Activated T-helper 1 cell treated with anti-CD3 and anti-CD28 coated beads, Interleukin-12 subunit alpha, Interleukin-12 subunit beta, Interleukin-2, Interleukin-4 antibody, amounts not matched to agents 30 ng/mL and 10 ng/mL and 1 ng/mL, durations not matched to agents 14 hours and 24 hours and 36 hours (primary cell): ENCODE measurements at regions not wholly inside any gene's neighbourhood (a gene's known extent, or its start where the extent isn't known, plus 50 kb on each side); places are given as distances from the start of the nearest gene placed in this dataset.

ENCODE experiments used
- DNase-seq: peaks from one replicate; pipeline ENCODE4 v3.0.0; 2021; ENCODE audit warnings: low spot score
- H3K27ac Mint-ChIP-seq: one replicate; pipeline ENCODE4 v1.8.0; 2021; ENCODE audit warnings: mild to moderate bottlenecking, mixed read lengths
- H3K27me3 Mint-ChIP-seq: one replicate; pipeline ENCODE4 v1.8.0; 2022; ENCODE audit warnings: mild to moderate bottlenecking, moderate library complexity, mixed read lengths; ENCODE audit not compliant: insufficient read depth
- H3K36me3 Mint-ChIP-seq: one replicate; pipeline ENCODE4 v1.8.0; 2021; ENCODE audit warnings: low read depth, mixed read lengths
- H3K4me1 Mint-ChIP-seq: one replicate; pipeline ENCODE4 v1.8.0; 2021; ENCODE audit warnings: low read depth, mixed read lengths
- H3K4me3 Mint-ChIP-seq: one replicate; pipeline ENCODE4 v1.8.0; 2021; ENCODE audit warnings: mild to moderate bottlenecking, moderate library complexity, mixed read lengths
- H3K9me3 Mint-ChIP-seq: one replicate; pipeline ENCODE4 v1.8.0; 2021; ENCODE audit warnings: mixed read lengths
- intact Hi-C: fragments of 100-400 bp; cut with micrococcal nuclease; formaldehyde crosslinking; loops from one replicate; pipeline ENCODE4 v1.15.1; 2024

DNA sequence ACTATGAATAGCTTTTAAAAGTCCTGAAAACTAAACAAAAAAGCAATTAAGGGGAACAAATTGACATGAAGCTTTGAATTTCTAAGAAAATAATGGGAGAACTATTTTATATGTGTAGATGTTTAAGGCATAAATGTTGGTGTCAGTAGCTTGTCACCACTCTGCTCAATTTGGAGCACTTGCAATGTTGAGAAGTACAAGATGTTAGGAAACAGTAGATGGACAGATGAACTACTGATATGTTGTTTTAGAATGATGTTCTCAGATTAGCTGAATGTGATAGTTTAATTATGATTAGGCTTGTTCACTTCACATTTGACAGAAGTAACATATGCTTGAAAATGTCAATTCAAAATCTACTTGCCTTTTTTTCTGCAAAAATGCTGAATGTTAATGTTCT lies 525.7 kb upstream of the IGFBP7 start:
- intact Hi-C loops, result no loop called here
- H3K36me3 Mint-ChIP-seq, result no peaks in the 10 kb centered on the region
- no peaks in the 10 kb centered on the region for H3K9me3 Mint-ChIP-seq
- no peak overlapping the region for H3K4me3 Mint-ChIP-seq
- no peak for DNase-seq
- H3K4me1 Mint-ChIP-seq, result no peaks in the 10 kb centered on the region
- H3K27ac Mint-ChIP-seq, result no peak overlapping the region
- no peaks in the 10 kb centered on the region for H3K27me3 Mint-ChIP-seq

DNA sequence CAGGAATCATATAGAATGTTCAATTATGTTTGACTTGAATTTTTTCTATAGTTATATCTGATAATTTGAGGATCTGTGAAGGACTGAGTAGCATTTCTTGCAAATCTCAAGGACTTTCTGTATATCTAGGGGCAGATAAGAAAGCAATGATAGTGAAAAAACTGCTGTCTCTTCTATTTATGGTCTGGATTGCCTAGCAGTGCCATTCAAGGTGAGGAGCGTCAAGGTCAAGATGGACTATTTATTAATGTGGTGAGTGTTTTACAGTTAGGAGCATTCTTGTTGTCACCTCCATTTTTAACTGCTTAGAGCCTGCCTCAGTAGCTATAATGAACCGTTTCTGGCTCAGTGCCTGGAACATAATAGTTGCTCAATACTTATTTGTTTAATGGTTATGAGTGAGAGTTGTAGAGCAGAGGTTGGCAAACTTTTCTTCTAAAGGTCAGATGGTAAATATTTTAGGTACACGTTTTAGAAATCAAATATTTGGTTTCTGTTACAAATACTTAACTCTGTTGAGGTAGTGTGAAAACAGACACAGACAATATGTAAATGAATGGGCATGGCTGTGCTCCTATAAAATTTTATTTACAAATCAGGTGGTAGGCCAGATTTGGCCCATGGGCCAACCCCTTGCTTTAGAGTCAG lies 523.2 kb upstream of the IGFBP7 start:
- H3K9me3 Mint-ChIP-seq, result no peaks in the 10 kb centered on the region
- DNase-seq, result no peak
- no peaks in the 10 kb centered on the region for H3K36me3 Mint-ChIP-seq
- no peak overlapping the region for H3K4me3 Mint-ChIP-seq
- intact Hi-C loops, result no loop called here
- no peaks in the 10 kb centered on the region for H3K27me3 Mint-ChIP-seq
- no peak overlapping the region for H3K27ac Mint-ChIP-seq
- H3K4me1 Mint-ChIP-seq, result no peaks in the 10 kb centered on the region

DNA sequence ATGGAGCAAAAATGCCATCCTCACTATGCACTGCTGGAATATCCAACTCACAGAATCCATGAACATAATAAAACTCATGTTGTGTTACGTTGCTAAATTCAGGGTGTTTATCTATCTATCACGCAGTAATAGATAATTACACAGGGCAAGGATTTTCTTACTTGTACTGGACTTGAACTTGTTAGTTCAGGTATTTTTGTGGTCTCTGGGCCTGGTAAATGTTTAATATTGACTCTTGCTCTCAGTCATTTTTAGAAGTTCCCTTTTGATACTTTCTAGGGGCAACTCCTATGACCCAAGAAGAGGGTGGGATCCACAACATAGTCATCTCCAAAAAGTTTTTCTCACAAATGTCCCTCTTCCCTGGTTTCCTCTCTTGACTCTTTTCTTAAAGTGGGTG lies 522.4 kb upstream of the IGFBP7 start:
- Mint-ChIP-seq H3K27ac (no peak overlapping the region), H3K4me1 (no peaks in the 10 kb centered on the region), H3K4me3 (no peak overlapping the region), H3K9me3 (no peaks in the 10 kb centered on the region), H3K36me3 (no peaks in the 10 kb centered on the region), H3K27me3 (no peaks in the 10 kb centered on the region)
- DNase-seq, result no peak
- intact Hi-C loops, result no loop called here

DNA sequence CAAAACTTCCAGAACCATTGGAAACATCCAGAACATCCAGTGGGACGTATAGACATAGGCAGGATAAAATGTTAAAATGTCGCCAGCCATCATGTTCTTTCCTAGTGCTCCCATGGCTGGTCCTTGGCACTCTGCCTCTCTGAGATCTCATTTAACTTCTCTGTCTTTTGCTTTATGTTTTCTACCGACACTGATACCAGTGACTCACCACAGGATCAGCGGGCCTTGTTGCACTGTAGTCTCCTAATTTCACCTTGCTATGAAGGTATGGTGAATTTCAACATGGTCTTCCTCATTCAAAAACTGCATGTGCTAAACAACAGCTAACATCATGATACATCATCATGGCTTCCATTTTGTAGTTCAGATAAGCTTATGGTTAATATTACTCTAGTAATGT lies 521.0 kb upstream of the IGFBP7 start:
- DNase-seq, result no peak
- no peak overlapping the region for H3K27ac Mint-ChIP-seq
- H3K4me1 Mint-ChIP-seq, result no peaks in the 10 kb centered on the region
- no peaks in the 10 kb centered on the region for H3K36me3 Mint-ChIP-seq
- no peak overlapping the region for H3K4me3 Mint-ChIP-seq
- H3K9me3 Mint-ChIP-seq, result no peaks in the 10 kb centered on the region
- H3K27me3 Mint-ChIP-seq, result no peaks in the 10 kb centered on the region
- intact Hi-C loops, result no loop called here

DNA sequence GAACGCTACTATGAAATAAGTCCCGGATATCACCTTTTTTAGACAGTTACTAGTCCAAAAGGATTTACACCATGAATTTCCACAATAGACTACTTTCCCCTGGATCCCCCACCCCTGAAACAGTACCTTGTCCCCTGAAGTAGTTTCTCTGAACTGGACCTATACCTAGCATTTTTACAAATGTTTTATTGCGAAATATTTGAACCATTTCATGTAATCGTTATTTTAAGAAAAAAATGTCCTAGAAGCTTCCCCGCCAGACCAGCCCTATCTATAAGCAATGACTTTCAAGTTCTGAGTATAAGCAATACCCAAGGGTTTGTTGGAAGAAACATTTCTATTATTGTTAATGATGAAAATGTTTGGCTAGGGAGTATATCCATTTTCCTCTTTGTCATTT lies 517.8 kb upstream of the IGFBP7 start:
- H3K4me1 Mint-ChIP-seq, result no peaks in the 10 kb centered on the region
- H3K4me3 Mint-ChIP-seq, result no peak overlapping the region
- peaks cover 15% of the 10 kb centered on the region for H3K9me3 Mint-ChIP-seq
- intact Hi-C loops, result no loop called here
- H3K27ac Mint-ChIP-seq, result no peak overlapping the region
- no peaks in the 10 kb centered on the region for H3K27me3 Mint-ChIP-seq
- no peaks in the 10 kb centered on the region for H3K36me3 Mint-ChIP-seq
- no peak for DNase-seq

DNA sequence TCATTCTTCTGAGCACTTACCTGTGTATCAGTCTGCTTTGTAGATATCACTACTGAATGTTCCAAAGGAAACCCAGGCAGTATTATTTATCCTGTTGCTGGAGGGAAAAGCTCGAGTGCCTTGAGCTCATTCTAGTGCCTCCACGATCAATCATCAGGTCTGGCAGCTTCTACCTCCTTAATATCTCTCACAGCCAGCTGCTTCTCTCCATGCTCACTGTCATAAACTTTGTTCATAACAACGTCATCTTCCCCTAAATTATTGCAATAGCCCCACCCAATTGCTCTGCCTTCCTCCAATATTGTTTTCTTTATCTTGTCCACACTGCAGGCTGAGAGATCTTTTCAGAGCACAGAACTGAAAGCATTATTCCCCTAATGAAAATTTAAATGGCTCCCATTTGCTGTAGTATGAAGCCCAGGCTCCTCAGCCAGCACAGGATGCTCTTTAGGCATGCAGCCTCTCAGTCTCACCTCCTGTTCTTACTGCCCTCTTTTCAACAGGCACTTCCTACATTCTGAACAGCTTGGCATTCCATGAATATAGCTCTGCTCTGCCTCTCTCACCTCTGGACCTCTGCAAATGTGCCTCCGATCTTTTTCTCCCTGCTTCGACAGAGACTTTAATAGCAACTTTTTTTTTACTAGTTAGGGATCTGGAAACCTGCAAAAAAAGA lies 504.2 kb upstream of the IGFBP7 start:
- DNase-seq, result no peak
- H3K9me3 Mint-ChIP-seq, result no peaks in the 10 kb centered on the region
- H3K4me1 Mint-ChIP-seq, result no peaks in the 10 kb centered on the region
- no peak overlapping the region for H3K4me3 Mint-ChIP-seq
- H3K36me3 Mint-ChIP-seq, result no peaks in the 10 kb centered on the region
- no peak overlapping the region for H3K27ac Mint-ChIP-seq
- intact Hi-C loops, result no loop called here
- no peaks in the 10 kb centered on the region for H3K27me3 Mint-ChIP-seq

DNA sequence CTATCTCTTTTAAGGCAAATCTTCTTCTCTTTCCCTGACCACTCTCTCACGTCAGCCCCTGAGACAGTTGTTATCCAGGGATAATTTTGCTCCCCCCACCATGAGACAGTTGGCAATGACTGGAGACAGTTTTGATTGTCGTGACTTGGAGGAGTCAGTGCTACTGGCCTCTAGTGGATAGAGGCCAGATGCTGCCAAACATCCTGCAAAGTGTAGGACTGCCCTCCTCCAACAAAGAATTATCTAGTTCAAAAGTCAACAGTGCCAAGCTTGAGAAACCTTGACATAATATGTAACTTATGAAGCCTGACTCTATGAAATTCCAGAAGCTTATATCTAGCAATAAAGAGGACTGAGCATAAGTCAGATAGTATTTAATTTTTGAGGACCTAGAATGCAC lies 502.1 kb upstream of the IGFBP7 start:
- Mint-ChIP-seq H3K4me1 (no peaks in the 10 kb centered on the region), H3K27me3 (no peaks in the 10 kb centered on the region), H3K4me3 (no peak overlapping the region), H3K9me3 (no peaks in the 10 kb centered on the region), H3K27ac (no peak overlapping the region), H3K36me3 (no peaks in the 10 kb centered on the region)
- DNase-seq, result no peak
- intact Hi-C loops, result no loop called here

DNA sequence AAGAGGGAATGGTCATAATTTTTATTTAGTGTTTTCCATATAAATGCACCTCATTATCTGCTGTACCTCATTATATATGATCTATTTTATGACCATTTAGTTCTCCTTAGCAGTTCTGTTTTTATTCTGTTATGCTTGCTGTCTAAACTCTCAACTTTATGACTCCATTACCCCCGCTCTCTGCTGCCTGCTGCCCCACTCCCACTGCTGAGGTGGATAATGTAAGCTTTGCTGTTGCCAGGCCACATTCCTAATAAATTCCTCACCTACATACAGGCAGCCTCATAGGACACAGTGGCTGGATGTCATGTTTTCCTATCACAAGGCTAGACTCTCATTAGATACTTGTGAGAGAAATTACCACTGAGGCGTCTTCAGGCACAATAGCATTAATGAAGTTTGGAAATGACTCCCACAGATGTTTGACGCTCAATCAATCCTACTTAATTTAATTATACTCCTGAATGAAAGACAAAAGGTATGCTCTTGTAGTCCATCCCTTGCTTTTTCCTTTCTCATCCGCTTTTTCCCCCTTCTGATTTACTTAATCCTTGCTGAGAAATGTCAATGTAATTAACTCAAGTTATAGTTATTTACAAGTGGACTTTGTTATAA lies 497.5 kb upstream of the IGFBP7 start:
- no peaks in the 10 kb centered on the region for H3K27me3 Mint-ChIP-seq
- intact Hi-C loops, result no loop called here
- no peak overlapping the region for H3K27ac Mint-ChIP-seq
- no peak overlapping the region for H3K4me3 Mint-ChIP-seq
- no peaks in the 10 kb centered on the region for H3K4me1 Mint-ChIP-seq
- H3K36me3 Mint-ChIP-seq, result no peaks in the 10 kb centered on the region
- no peaks in the 10 kb centered on the region for H3K9me3 Mint-ChIP-seq
- no peak for DNase-seq

DNA sequence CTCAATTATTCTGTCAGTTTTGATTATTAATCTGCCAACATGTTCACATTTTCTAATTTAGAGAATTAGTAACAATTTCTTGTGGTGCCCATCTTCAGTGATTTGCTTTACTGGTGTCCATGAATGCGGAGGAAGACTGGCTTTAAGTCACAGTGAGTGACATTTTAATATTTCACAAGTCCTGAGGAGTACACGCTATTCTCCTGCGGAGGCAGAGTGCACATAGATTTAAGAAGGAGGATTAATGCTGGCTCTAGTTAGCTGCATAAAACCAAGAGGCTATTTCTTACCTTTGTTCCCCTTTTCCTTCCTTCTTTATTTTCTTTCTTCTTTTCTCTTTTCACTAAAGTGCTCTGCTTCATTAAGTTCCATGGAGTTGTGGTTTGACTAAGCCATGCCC lies 495.2 kb upstream of the IGFBP7 start:
- H3K9me3 Mint-ChIP-seq, result no peaks in the 10 kb centered on the region
- H3K27ac Mint-ChIP-seq, result no peak overlapping the region
- no peaks in the 10 kb centered on the region for H3K4me1 Mint-ChIP-seq
- no peaks in the 10 kb centered on the region for H3K36me3 Mint-ChIP-seq
- H3K4me3 Mint-ChIP-seq, result no peak overlapping the region
- intact Hi-C loops, result no loop called here
- no peaks in the 10 kb centered on the region for H3K27me3 Mint-ChIP-seq
- no peak for DNase-seq

DNA sequence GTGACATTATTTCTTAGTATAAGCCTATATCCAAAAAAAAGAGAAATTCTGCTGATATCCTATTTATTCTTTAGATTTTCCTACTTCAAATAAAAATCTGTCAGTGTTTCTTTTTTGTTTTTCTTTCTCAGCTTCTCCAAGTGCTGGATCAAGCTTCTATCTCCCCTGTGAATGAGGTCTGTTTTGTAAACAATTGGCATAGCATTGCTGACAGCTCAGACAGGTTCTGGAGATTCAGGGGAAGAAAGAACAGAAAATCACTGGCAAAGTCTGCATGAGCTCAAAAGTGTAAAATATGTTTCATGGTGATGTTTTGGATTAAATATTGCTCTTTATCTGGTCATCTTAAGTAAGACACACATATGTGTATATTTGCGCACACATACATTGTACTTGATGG lies 492.0 kb upstream of the IGFBP7 start:
- no peak overlapping the region for H3K27ac Mint-ChIP-seq
- no peaks in the 10 kb centered on the region for H3K27me3 Mint-ChIP-seq
- H3K4me1 Mint-ChIP-seq, result no peaks in the 10 kb centered on the region
- no peak for DNase-seq
- no peaks in the 10 kb centered on the region for H3K36me3 Mint-ChIP-seq
- no peaks in the 10 kb centered on the region for H3K9me3 Mint-ChIP-seq
- intact Hi-C loops, result no loop called here
- H3K4me3 Mint-ChIP-seq, result no peak overlapping the region

DNA sequence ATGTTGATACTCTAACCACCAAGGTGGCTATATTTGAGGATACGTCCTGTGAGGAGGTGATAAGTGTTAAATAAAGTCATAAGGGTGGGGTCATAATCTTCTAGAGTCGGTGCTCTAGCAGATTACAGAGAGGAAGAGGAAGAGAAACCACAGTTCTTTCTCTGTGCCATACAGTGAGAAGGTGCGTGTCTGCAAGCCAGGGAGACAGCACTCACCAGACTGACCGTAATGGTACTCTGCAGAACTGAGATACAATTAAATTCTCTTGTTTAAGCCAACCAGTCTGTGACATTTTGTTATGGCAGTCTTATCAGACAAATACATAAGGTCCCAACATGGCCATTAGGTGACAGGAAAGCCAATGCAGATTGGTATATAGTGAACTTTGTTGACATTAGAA lies 480.9 kb upstream of the IGFBP7 start:
- Mint-ChIP-seq H3K27me3 (no peaks in the 10 kb centered on the region), H3K4me3 (no peak overlapping the region), H3K36me3 (no peaks in the 10 kb centered on the region), H3K27ac (no peak overlapping the region), H3K4me1 (no peaks in the 10 kb centered on the region), H3K9me3 (no peaks in the 10 kb centered on the region)
- DNase-seq, result no peak
- intact Hi-C loops, result no loop called here

DNA sequence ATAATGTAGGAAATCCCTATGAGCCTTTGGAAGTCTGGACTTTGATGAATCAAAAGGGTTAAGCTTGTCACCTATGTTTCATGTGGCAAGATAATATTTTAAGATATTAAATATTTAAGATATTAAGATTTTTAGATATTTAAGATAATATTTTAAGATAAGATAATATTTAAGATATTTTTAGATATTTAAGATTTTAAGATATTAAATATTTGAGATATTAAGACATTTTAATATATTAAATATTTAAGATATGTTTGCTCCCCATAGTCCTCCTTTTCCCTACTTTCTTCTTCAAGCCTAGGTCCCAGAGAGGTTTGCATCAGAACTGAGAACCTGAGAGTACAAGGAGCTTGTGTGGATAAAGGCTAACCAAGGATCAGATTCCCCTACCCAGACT lies 478.4 kb upstream of the IGFBP7 start:
- intact Hi-C loops, result no loop called here
- Mint-ChIP-seq H3K27me3 (no peaks in the 10 kb centered on the region), H3K27ac (no peak overlapping the region), H3K36me3 (no peaks in the 10 kb centered on the region), H3K4me1 (no peaks in the 10 kb centered on the region), H3K4me3 (no peak overlapping the region), H3K9me3 (no peaks in the 10 kb centered on the region)
- DNase-seq, result no peak

DNA sequence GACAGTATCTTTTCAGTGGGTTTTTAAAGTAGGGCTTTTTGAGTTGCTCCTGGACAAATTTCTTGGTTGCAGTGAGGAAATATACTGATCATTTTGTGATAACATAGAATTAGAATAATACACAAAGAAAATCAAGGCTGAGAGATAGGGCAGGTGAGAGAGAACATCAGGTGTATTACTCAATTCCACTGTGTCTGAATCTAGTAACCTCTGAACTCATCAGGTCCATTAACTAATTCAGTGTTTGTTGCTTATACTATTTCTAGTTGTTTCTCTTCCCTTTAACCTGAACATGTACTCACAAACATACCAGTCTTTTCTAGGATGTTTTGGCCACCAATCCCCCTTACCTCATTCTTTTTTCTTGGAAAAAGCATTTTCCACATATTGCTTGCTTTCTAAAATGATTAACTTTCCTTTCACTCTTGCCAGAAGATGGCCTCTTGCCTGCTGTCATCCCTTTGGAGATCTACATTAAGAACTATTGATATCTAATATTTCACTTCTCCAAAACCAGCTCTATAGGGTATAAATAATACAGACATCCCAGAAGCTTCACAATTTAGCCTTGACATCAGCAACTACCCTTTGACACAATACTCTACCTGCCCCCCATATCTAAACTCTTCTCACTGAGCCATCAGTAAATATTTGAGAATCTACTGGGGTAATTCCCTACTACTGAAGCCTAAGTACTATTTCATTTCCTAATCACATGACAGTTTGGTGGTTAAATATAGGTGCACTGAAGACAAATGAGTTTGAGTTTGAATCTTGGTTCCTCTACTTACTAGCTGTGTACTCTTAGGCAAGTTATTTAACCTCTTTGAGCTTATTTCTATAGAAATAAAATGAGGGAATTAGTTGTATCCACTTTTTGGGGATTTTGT lies 470.8 kb upstream of the IGFBP7 start:
- Mint-ChIP-seq H3K27ac (no peak overlapping the region), H3K36me3 (no peaks in the 10 kb centered on the region), H3K4me3 (no peak overlapping the region), H3K27me3 (no peaks in the 10 kb centered on the region), H3K9me3 (peaks cover 3% of the 10 kb centered on the region), H3K4me1 (no peaks in the 10 kb centered on the region)
- no peak for DNase-seq
- intact Hi-C loops, result no loop called here
